ENCODE measurements at regions not wholly inside any gene's neighbourhood (a gene's known extent, or its start where the extent isn't known, plus 50 kb on each side); places are given as distances from the start of the nearest gene placed in this dataset.

DNA sequence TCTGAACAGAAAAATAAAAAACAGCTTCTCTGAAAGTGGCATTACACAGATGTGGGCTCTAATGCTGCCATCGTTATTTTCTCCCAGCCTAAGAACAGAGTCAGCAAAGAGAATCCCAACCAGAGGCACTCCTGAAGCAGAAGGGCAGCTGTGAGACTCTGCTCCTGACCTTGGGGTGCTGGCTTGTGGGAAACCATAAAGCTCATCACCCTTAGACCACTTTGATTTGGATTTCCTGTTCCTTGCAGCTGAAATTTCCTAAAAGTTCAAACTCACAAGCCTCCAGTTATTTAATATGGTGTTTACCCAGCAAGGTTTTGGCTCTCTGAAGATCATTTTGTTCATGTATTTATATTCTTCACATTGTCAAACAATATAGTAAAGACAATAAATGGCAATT is 814.8 kb downstream of the TNS3 start:
- no peak for DNase-seq (ENCODE audit: low read depth, low spot score)
- peaks cover 13% of the 10 kb centered on the region; the same call in 1 of the 2 replicates for H3K9me3 ChIP-seq (ENCODE audit: control insufficient read depth, insufficient read depth, low read length)
- no peak overlapping the region for H3K27ac ChIP-seq (ENCODE audit: low read depth, low read length)
- no peak overlapping the region for H3K4me3 ChIP-seq (ENCODE audit: low read depth, low read length)
- ChIA-PET CTCF (no interaction called here), POLR2A (no interaction called here)
- no peaks in the 10 kb centered on the region for H3K27me3 ChIP-seq (ENCODE audit: control insufficient read depth, insufficient read depth, low read length)
- TF ChIP-seq, protein P1, sequence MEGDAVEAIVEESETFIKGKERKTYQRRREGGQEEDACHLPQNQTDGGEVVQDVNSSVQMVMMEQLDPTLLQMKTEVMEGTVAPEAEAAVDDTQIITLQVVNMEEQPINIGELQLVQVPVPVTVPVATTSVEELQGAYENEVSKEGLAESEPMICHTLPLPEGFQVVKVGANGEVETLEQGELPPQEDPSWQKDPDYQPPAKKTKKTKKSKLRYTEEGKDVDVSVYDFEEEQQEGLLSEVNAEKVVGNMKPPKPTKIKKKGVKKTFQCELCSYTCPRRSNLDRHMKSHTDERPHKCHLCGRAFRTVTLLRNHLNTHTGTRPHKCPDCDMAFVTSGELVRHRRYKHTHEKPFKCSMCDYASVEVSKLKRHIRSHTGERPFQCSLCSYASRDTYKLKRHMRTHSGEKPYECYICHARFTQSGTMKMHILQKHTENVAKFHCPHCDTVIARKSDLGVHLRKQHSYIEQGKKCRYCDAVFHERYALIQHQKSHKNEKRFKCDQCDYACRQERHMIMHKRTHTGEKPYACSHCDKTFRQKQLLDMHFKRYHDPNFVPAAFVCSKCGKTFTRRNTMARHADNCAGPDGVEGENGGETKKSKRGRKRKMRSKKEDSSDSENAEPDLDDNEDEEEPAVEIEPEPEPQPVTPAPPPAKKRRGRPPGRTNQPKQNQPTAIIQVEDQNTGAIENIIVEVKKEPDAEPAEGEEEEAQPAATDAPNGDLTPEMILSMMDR (IDR thresholded peaks at IDR 0.05; ENCODE audit: low read depth, low read length): no peak

- TF ChIP-seq, protein P1 (IDR thresholded peaks at IDR 0.05; ENCODE audit: low read depth, low read length): no peak
- ChIA-PET CTCF (no interaction called here), POLR2A (no interaction called here)
- peak; percentile 82 for DNase-seq (ENCODE audit: low read depth, low spot score)
- H3K4me3 ChIP-seq (ENCODE audit: low read depth, low read length): no peak overlapping the region
- no peak overlapping the region for H3K27ac ChIP-seq (ENCODE audit: low read depth, low read length)
- no peaks in the 10 kb centered on the region for H3K27me3 ChIP-seq (ENCODE audit: control insufficient read depth, insufficient read depth, low read length)
- H3K9me3 ChIP-seq (ENCODE audit: control insufficient read depth, insufficient read depth, low read length): peaks cover 13% of the 10 kb centered on the region; the same call in 1 of the 2 replicates
Observed at GRCh38 chr7:46764100-46764936, 817.6 kb downstream of the TNS3 start.

DNA sequence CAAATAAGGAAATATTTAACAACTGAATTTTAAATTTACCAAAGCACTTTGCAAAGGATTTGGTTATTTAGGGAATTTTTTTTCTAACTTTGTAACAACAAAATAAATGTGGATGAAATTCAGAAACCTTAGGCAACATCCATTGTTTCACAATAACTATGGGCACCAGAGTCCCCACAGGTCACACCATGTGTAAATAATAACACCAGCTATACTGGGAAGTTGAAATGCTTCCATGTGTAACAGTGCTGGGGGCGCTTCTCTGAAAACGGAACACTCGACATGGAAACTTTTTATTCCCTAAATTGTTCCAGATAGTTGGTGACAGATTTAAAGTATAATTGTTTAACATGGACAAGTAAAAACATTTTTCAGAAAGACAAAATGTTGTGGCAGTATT is 818.6 kb downstream of the TNS3 start:
- Histone ChIP-seq H3K27ac (ENCODE audit: low read depth, low read length) (no peak overlapping the region), H3K4me3 (ENCODE audit: low read depth, low read length) (no peak overlapping the region), H3K9me3 (ENCODE audit: control insufficient read depth, insufficient read depth, low read length) (peaks cover 4% of the 10 kb centered on the region; the same call in 1 of the 2 replicates), H3K27me3 (ENCODE audit: control insufficient read depth, insufficient read depth, low read length) (no peaks in the 10 kb centered on the region)
- DNase-seq (ENCODE audit: low read depth, low spot score): no peak
- TF ChIP-seq, protein P1 (IDR thresholded peaks at IDR 0.05; ENCODE audit: low read depth, low read length): no peak
- ChIA-PET POLR2A (no interaction called here), CTCF (no interaction called here)

GRCh38 chr7:46759711-46760480 is 822.0 kb downstream of the TNS3 start:
- TF ChIP-seq, protein P1 (IDR thresholded peaks at IDR 0.05; ENCODE audit: low read depth, low read length): no peak
- Histone ChIP-seq H3K4me3 (ENCODE audit: low read depth, low read length) (no peak overlapping the region), H3K27me3 (ENCODE audit: control insufficient read depth, insufficient read depth, low read length) (no peaks in the 10 kb centered on the region), H3K27ac (ENCODE audit: low read depth, low read length) (no peak overlapping the region), H3K9me3 (ENCODE audit: control insufficient read depth, insufficient read depth, low read length) (no peaks in the 10 kb centered on the region)
- ChIA-PET POLR2A (no interaction called here), CTCF (no interaction called here)
- DNase-seq (ENCODE audit: low read depth, low spot score): no peak

GRCh38 chr7:46756996-46757395 is 824.9 kb downstream of the TNS3 start:
- ChIA-PET POLR2A (no interaction called here), CTCF (no interaction called here)

More at GRCh38 chr7:46756996-46757395, 824.9 kb downstream of the TNS3 start:
- no peak for DNase-seq (ENCODE audit: low read depth, low spot score)
- H3K9me3 ChIP-seq (ENCODE audit: control insufficient read depth, insufficient read depth, low read length): no peaks in the 10 kb centered on the region
- H3K27me3 ChIP-seq (ENCODE audit: control insufficient read depth, insufficient read depth, low read length): no peaks in the 10 kb centered on the region
- H3K27ac ChIP-seq (ENCODE audit: low read depth, low read length): no peak overlapping the region
- H3K4me3 ChIP-seq (ENCODE audit: low read depth, low read length): no peak overlapping the region
- TF ChIP-seq, protein P1 (IDR thresholded peaks at IDR 0.05; ENCODE audit: low read depth, low read length): no peak
